WTC11 (cell line): ENCODE measurements at regions not wholly inside any gene's neighbourhood (a gene's known extent, or its start where the extent isn't known, plus 50 kb on each side); places are given as distances from the start of the nearest gene placed in this dataset.

Experiments used
- ATF2 ChIP-seq: sonication (generic); formaldehyde crosslinking; IDR thresholded peaks from 2 replicates; pipeline ENCODE4 v1.8.1; 2022; ENCODE audit warnings: low read depth, missing genetic modification reagents, borderline replicate concordance
- E2F4 ChIP-seq: sonication (generic); formaldehyde crosslinking; IDR thresholded peaks from 2 replicates; pipeline ENCODE4 v1.8.1; 2022; ENCODE audit warnings: low read depth, mild to moderate bottlenecking, moderate library complexity, missing genetic modification reagents, borderline replicate concordance
- FOXJ3 ChIP-seq: sonication (generic); formaldehyde crosslinking; IDR thresholded peaks from 2 replicates; pipeline ENCODE4 v1.9.0; 2021; ENCODE audit warnings: missing genetic modification reagents, mild to moderate bottlenecking, borderline replicate concordance
- PRDM15 ChIP-seq: sonication (generic); formaldehyde crosslinking; IDR thresholded peaks from 2 replicates; pipeline ENCODE4 v1.8.0; 2022; ENCODE audit warnings: missing genetic modification reagents
- ZBTB43 ChIP-seq: sonication (generic); formaldehyde crosslinking; IDR thresholded peaks from 2 replicates; pipeline ENCODE4 v1.8.1; 2023; ENCODE audit warnings: mild to moderate bottlenecking, missing genetic modification reagents

GRCh38 chr6:163708466-163708865 lies 293.9 kb downstream of the QKI start:
- TF ChIP-seq ZBTB43 (no peak), FOXJ3 (no peak), ATF2 (CRISPR knock-in tag) (no peak), PRDM15 (no peak), E2F4 (CRISPR knock-in tag) (no peak)
